K562 (cell line): ENCODE measurements at regions not wholly inside any gene's neighbourhood (a gene's known extent, or its start where the extent isn't known, plus 50 kb on each side); places are given as distances from the start of the nearest gene placed in this dataset.

Experiments
- ATAC-seq: fragments of 200-7000 bp; cut with Tn5 transposase; 3 replicates; pipeline ENCODE4 v1.9.1; 2020; ENCODE audit warnings: moderate library complexity
- BruUV-seq: library from RNA; stranded (reverse); fragments of 400-500 nt; replicated peaks from 2 replicates; lab custom pipeline; 2021; lab: Mats Ljungman, UMichigan
- CTCF ChIA-PET: fragments of 300-600 bp; formaldehyde crosslinking; extraction: SDS; loops from one replicate; lab custom pipeline; 2021; ENCODE audit warnings: low intra/inter-chr PET ratio; lab: Yijun Ruan, JAX
- POLR2A ChIA-PET: fragments of 300-600, 350-650 bp; sonication (Branson Sonifier 250); formaldehyde crosslinking; extraction: SDS; loops from one replicate; lab custom pipeline; 2021; ENCODE audit warnings: antibody characterized with exemption, inconsistent platforms; lab: Yijun Ruan, JAX
- DNase-seq, 4 experiments: peaks; one replicate each; pipeline versions ENCODE4 v3.0.0 to v3.0.0-alpha.2; 2011 to 2018; ENCODE audit warnings: low spot score in 3 of 4, mixed read lengths in 3 of 4; ENCODE audit errors: extremely low read depth in 1 of 4
- FAIRE-seq: peaks from 2 replicates; lab custom pipeline; 2011; peaks lifted over from hg19 to GRCh38; lab: Jason Lieb, UNC
- H2AFZ ChIP-seq: 2 replicates; pipeline ENCODE4 v1.6.0; 2011; ENCODE audit warnings: low read depth, low read length, control low read depth, inconsistent platforms
- H3K27ac ChIP-seq: fragments of 200-600 bp; 3 replicates; pipeline ENCODE4 v1.8.0; 2011; ENCODE audit warnings: low read depth, mild to moderate bottlenecking, control low read depth, inconsistent platforms, low read length, moderate library complexity, mixed read lengths; ENCODE audit errors: extremely low read depth
- H3K27me3 ChIP-seq, 2 experiments: fragments of 300-600 bp in 1 of 2; 2 replicates in 1 of 2; 3 replicates in 1 of 2; pipeline versions ENCODE4 v1.6.0 to v1.8.0; 2011; ENCODE audit warnings: inconsistent platforms in 2 of 2, low read length in 2 of 2, mild to moderate bottlenecking in 1 of 2, mixed read lengths in 1 of 2, moderate library complexity in 1 of 2; ENCODE audit not compliant: control insufficient read depth in 2 of 2, insufficient read depth in 2 of 2
- H3K36me3 ChIP-seq: fragments of 300-600 bp; 3 replicates; pipeline ENCODE4 v1.8.0; 2011; ENCODE audit warnings: mild to moderate bottlenecking, low read length, inconsistent platforms; ENCODE audit not compliant: control insufficient read depth, insufficient read depth
- H3K4me1 ChIP-seq, 2 experiments: fragments of 200-600 bp in 1 of 2; replicated peaks in 1 of 2; 2 replicates in 1 of 2; 3 replicates in 1 of 2; pipeline versions ENCODE4 v1.5.1 to v1.8.0; 2011; ENCODE audit warnings: inconsistent platforms in 2 of 2, low read length in 2 of 2, mild to moderate bottlenecking in 1 of 2, mixed read lengths in 1 of 2, moderate library complexity in 1 of 2; ENCODE audit not compliant: control insufficient read depth in 2 of 2, insufficient read depth in 2 of 2
- H3K4me2 ChIP-seq: 2 replicates; pipeline ENCODE4 v1.6.1; 2011; ENCODE audit warnings: low read length, control low read depth, inconsistent platforms, mixed read lengths; ENCODE audit not compliant: insufficient read depth
- H3K4me3 ChIP-seq: fragments of 200-600 bp; sonication (generic), shearing (Covaris generic); 2 replicates; pipeline ENCODE4 v1.5.1; 2016; ENCODE audit warnings: control low read depth, inconsistent platforms
- H3K79me2 ChIP-seq: fragments of 200-600 bp; 3 replicates; pipeline ENCODE4 v1.8.0; 2011; ENCODE audit warnings: low read length, inconsistent platforms; ENCODE audit not compliant: control insufficient read depth, insufficient read depth
- H3K9ac ChIP-seq, 2 experiments: 2 replicates each; pipeline versions ENCODE4 v1.6.0 to v1.6.1; 2011; ENCODE audit warnings: low read depth in 2 of 2, low read length in 2 of 2, control low read depth in 1 of 2, inconsistent platforms in 1 of 2, mild to moderate bottlenecking in 1 of 2, mixed read lengths in 1 of 2; ENCODE audit not compliant: insufficient read depth in 1 of 2
- H3K9me1 ChIP-seq: one replicate; pipeline ENCODE4 v1.6.0; 2011; ENCODE audit warnings: inconsistent platforms, mild to moderate bottlenecking, low read length, moderate library complexity; ENCODE audit not compliant: control insufficient read depth, insufficient read depth
- H3K9me3 ChIP-seq: replicated peaks from 2 replicates; pipeline ENCODE4 v1.5.1; 2011; ENCODE audit warnings: low read depth, low read length, inconsistent platforms; ENCODE audit not compliant: control insufficient read depth, insufficient read depth
- H4K20me1 ChIP-seq: replicated peaks from 2 replicates; pipeline ENCODE4 v1.6.1; 2011; ENCODE audit warnings: low read length, inconsistent platforms, mixed read lengths; ENCODE audit not compliant: control insufficient read depth, insufficient read depth
- CBX5 ChIP-seq: IDR thresholded peaks from 2 replicates; pipeline ENCODE4 v1.6.1; 2014; ENCODE audit warnings: low read depth, borderline replicate concordance
- CEBPG ChIP-seq, 3 experiments: fragments of 200-800 bp in 1 of 3; sonication (Bioruptor generic) in 1 of 3; sonication (generic) in 1 of 3; formaldehyde crosslinking in 1 of 3; IDR thresholded peaks in 2 of 3; conservative IDR thresholded peaks in 1 of 3; 2 replicates each; pipeline versions ENCODE4 v1.6.1 to v1.8.0; 2016 to 2022; ENCODE audit warnings: missing compliant biosample characterization in 2 of 3, missing genetic modification characterization in 2 of 3, mild to moderate bottlenecking in 1 of 3, missing genetic modification reagents in 1 of 3
- COPS2 ChIP-seq: fragments of 450-650 bp; conservative IDR thresholded peaks from 2 replicates; pipeline ENCODE4 v1.6.1; 2016; ENCODE audit warnings: mild to moderate bottlenecking, moderate library complexity
- EHMT2 ChIP-seq: fragments of 450-650 bp; IDR thresholded peaks from 2 replicates; pipeline ENCODE4 v1.6.1; 2018; ENCODE audit warnings: antibody characterized with exemption
- MIER1 ChIP-seq: fragments of 450-650 bp; IDR thresholded peaks from 2 replicates; pipeline ENCODE4 v1.6.1; 2016; ENCODE audit warnings: antibody characterized with exemption, mild to moderate bottlenecking, low read depth
- ZNF239 ChIP-seq: fragments of 250-450 bp; sonication (Bioruptor Pico); IDR thresholded peaks from 2 replicates; pipeline ENCODE4 v1.4.0; 2020; ENCODE audit warnings: mild to moderate bottlenecking
- ZNF347 ChIP-seq: fragments of 450-650 bp; formaldehyde crosslinking; IDR thresholded peaks from 2 replicates; pipeline ENCODE4 v1.4.0; 2020; ENCODE audit warnings: low read depth, mild to moderate bottlenecking, moderate library complexity
- ZNF408 ChIP-seq: fragments of 250-450 bp; sonication (Bioruptor Pico); IDR thresholded peaks from 2 replicates; pipeline ENCODE4 v1.4.0; 2020; ENCODE audit warnings: low read depth, mild to moderate bottlenecking, moderate library complexity
- WGBS: fragments of 100-300 bp; shearing (Covaris generic); methylation state at CpG from one replicate; pipeline ENCODE4 v1.1.6; 2016; ENCODE audit warnings: low coverage, mixed read lengths; ENCODE audit not compliant: insufficient coverage; ENCODE audit errors: missing lambda C conversion rate; 5-methylcytosine and 5-hydroxymethylcytosine counted together
- in situ Hi-C: fragments of 300-500 bp; cut with MboI; formaldehyde crosslinking; loops from 4 replicates; pipeline ENCODE4 v1.15.0; 2018; ENCODE audit warnings: inconsistent platforms, mixed read lengths
- intact Hi-C: fragments of 100-400 bp; cut with micrococcal nuclease; formaldehyde crosslinking; loops from 2 replicates; pipeline ENCODE4 v1.14.2; 2022

DNA sequence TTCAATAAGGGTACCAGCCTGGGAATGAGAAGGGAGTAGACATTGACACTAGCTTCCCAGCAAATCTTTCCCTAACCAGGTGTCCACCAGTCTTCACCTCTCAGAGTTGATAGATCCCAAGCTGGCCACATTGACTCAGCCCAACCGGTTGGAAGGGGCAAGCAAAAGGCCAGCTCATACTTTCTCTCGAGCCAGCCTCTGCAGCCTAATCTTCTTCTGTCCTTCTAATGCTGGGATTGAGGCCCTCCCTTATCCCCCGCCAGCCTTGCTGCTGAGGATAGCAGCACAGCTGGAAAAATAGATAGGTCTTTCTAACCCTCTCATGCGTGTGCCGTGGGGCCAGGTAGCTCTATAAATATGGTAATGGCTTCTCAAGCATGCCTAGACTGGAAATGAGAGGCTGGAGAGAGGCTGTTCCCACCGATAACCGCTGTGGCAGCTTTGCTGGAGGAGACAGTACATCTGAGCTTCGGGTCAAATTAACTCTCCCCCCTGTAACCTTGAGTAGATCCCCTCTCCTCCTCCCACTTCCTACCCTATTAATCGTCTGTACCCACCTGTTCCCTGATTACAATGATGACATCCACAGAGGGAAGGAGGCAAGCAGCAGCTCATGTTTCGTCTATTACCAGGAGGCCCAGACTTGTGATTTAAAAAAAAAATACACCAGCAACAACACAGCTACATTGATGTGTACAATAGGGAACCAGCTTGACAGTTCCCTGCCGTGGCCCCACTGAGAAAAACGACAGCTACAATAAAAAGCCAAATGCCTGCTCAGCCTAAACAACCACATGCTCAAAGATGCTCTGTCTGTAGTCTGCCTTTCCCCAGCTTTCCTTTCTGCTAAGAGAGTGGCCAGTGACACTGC is 219.9 kb upstream of the BRINP1 start:
- no peak overlapping the region for H3K4me3 ChIP-seq
- no peaks in the 10 kb centered on the region for H3K9me1 ChIP-seq
- 0% methylated on average over 11 of the region's 12 CpGs for WGBS
- TF ChIP-seq ZNF408 (CRISPR knock-in tag): no peak
- TF ChIP-seq ZNF347 (CRISPR knock-in tag): no peak
- no peak for TF ChIP-seq MIER1
- no peak for TF ChIP-seq EHMT2
- no peak for TF ChIP-seq CBX5
- no peak for TF ChIP-seq CEBPG (CRISPR knock-in tag; IDR thresholded peaks at IDR 0.05)
- no peak for TF ChIP-seq CEBPG (tag; conservative IDR thresholded peaks at IDR 0.05 in 1 of 2, IDR thresholded peaks at IDR 0.05 in 1 of 2)
- TF ChIP-seq ZNF239 (CRISPR knock-in tag): no peak
- no peak for TF ChIP-seq COPS2
- TF ChIP-seq, all 486 proteins: peak for 0
- intact Hi-C loops (no loop called here), in situ Hi-C loops (no loop called here)
- no peak overlapping the region for H2AFZ ChIP-seq
- no peak for ATAC-seq
- no peaks in the 10 kb centered on the region for H3K9me3 ChIP-seq
- no peaks in the 10 kb centered on the region for H3K36me3 ChIP-seq
- no peak for FAIRE-seq
- no peaks in the 10 kb centered on the region for H3K79me2 ChIP-seq
- CTCF ChIA-PET: no interaction called here
- BruUV-seq: no TSS peak
- POLR2A ChIA-PET: no interaction called here
- no peaks in the 10 kb centered on the region for H4K20me1 ChIP-seq
- H3K4me1 ChIP-seq: no peaks in the 10 kb centered on the region
- no peak for DNase-seq
- H3K27ac ChIP-seq: no peak overlapping the region
- no peak overlapping the region for H3K4me2 ChIP-seq
- H3K27me3 ChIP-seq: no peaks in the 10 kb centered on the region
- H3K9ac ChIP-seq: no peak overlapping the region
